MV-4-11 (cell line): ENCODE measurements at regions not wholly inside any gene's neighbourhood (a gene's known extent, or its start where the extent isn't known, plus 50 kb on each side); places are given as distances from the start of the nearest gene placed in this dataset.

Source experiments
- DNase-seq: peaks from one replicate; lab custom pipeline; 2025; lab: John Stamatoyannopoulos, UW

- DNase-seq, result peak; percentile 73
Measured at GRCh38 chr10:47166808-47167581, 133.0 kb upstream of the GDF10 start.

GRCh38 chr10:47167591-47167990 is 132.4 kb upstream of the GDF10 start:
- DNase-seq, result no peak

DNA sequence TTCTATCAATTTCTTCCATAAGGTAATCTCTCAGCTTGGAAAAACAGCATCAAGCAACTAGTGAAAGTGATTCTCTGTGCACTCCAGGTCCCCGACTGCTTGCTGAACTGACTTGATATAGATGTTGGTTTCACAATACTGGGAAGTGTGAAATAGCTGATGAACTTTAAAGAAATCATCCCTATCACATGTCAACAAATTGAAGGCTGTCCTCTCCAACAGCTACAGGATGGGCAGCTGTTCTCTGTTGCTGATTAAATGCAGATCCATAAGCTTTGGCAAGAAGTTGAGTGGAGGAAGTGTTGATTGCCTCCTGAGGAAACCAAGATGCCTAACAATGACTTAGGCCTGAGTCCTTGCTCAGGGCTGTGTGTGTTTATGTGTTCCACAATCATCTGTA is 130.4 kb upstream of the GDF10 start:
- DNase-seq, result peak; percentile 71

DNA sequence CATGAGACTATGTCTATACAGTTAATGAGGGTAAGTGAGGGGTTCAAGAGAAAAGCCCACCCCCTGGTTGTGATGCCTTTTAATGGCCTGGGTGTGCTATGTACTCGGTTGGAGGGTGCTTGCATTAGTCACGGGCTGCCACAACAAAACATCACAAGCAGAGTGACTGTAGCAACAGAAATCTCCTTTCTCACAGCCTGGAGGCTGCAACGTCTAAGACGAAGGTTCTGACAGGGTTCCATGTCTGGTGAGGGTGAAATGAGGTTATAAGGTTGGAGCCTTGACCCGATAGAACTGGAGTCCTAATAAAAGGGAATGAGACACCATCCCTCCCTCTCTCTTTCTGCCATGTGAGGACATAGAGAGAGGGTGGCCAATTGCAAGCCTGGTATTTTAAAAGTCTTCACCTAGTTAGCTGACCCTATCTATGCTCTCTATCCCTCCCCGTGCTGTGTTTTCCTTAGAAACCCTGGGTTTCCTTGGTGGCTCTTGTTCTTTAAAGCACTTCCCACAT is 126.0 kb upstream of the GDF10 start:
- DNase-seq, result no peak

DNA sequence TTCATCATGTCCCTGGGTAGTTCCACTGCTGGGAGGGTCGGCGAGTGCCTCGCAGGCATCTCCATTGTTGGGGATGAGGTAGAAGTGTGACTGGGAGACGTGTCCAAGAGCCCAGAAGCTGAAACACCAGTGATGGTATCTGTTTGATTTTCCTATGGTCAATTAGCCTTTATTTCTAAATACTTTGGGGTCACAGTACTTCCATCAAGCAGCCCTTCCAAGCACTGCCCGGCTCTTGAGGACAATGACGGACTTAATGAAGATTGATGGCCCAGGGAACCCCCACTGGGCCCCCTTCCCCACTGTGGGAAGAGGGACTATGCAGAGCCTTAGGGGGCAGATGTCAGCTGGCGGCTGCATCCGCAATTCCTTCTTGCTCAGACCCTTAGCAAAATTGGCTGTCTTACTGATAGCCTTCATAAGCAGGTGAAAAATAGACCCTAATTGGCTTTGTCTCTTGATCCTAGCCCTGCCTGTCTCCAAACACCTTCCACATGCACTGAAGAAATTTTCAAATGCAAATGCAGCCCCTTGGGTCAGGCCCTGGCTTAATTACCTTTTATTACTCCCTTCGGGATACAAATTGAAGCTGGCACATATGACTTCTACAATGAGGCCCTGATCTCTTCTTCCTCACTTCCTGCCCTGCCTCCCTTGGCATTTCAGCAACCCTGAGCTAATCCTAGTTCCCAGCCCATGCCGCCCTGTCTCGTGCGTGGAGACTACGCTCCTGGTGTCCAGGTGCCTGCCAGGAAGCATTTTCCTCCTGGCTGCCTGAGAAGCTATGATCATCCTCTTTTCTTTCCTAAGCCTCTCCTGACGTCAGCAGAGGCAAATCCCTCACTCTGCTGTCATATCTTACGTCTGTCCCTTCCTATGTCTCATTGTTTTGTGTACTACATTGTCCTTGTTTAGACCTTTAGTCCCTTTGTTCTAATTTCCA is 124.5 kb upstream of the GDF10 start:
- DNase-seq, result no peak

- no peak for DNase-seq
Measured at GRCh38 chr10:47176206-47176902, 123.6 kb upstream of the GDF10 start.

GRCh38 chr10:47176903-47177868 is 122.8 kb upstream of the GDF10 start:
- DNase-seq, result no peak

DNA sequence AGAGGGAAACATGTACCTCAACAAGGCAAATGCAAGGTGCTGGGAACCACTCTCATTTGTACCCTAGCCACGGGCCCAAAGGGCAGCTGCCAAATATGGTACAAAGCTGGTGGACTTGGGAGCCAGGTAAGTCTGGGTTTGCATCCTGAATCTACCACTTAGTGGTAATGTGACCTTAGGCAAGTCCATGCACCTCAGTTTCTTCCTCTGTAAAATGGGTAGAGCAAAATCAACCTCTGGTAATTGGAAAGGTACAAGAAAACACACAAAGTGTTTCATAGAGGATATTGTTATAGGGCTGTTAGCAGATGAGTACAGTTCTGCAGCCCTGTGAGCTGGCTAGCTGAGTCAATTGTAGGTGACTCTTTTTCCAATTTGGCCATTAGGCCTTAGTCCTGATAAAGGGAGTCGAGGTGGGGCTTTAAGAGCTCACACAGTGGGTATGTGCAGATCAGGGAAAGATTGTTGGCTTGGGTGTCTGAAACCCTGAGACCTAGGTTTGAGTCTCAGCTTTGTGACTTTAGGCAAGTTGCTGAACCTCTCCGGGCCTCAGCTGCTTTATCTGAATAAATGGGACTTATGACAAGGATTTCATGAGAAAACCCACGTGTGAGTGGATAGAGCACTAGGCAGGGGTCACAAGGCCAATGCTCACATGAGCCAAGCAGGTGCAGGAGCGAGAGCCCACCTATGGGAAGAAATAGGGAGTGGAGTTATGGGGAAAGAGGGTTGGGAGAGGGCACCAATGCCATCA is 121.3 kb upstream of the GDF10 start:
- no peak for DNase-seq

DNA sequence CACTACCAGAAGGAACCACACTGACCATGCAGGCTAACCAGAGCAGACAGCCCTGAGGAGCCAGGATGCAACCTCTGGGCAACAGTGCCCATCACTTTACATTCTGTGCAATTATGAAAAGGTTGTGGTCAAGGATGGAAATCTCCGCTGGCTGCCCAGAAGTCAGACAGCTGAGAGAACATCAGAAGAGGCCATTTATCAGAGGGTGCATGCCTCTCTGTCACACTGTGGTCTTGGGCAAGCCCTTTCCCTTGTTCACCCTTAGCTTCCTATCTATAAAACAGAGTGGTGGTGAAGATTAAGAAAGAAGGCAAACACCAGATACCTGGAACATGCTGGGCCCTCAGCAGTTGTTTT is 120.7 kb upstream of the GDF10 start:
- no peak for DNase-seq

GRCh38 chr10:47181052-47181849 is 118.7 kb upstream of the GDF10 start:
- DNase-seq, result no peak

GRCh38 chr10:47182934-47183703 is 116.9 kb upstream of the GDF10 start:
- DNase-seq, result no peak

- DNase-seq, result no peak
Measured at GRCh38 chr10:47183704-47184041, 116.3 kb upstream of the GDF10 start.

DNA sequence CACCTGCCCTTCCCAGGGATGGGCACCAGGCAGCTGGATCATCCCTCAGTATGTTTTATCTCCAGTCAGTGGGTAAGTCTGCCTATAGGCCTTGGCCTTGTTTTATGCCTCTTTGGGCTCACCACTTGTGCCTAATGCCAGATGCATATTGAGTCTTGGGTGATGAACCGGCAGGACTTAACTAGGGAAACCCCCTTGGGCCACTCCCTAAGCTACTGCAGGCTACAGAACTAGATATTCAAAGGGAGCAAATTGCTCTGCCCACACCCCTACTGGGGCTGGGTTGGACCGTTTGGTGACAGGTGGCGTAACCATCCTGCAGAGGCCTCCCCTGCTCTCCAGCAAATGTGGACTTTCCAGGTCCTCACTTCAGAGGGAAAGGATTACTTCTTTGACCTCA is 115.7 kb upstream of the GDF10 start:
- no peak for DNase-seq

DNA sequence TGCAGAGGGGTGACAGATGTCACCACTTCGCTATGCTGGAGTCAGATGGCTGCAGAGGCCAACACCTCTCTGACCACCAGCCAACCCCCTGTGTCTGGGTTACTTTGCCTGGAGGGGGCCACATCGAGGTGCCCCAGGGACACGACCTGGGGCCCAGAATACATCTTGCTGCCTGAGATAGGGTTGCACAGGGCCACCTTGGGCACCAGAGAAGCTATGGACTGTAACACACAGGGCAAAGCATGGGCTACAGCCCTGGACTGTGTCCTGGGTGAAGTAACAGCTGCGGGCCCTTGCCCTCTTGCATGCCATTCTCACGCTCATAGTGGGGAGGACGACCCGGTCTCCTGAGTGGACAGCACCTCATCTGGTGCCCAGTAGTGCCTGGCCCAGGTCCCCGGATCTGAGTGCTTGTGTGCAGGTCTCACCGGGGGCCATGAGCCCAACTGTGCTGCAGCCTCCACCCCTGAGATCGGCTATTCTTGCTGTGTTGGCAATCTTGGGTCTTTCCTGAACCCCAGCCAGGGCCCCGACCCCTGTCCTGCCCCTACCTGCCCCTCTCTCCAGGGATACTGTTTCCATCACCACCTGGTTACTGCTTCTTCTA is 115.2 kb upstream of the GDF10 start:
- no peak for DNase-seq

GRCh38 chr10:47186941-47187340 is 113.1 kb upstream of the GDF10 start:
- no peak for DNase-seq

DNA sequence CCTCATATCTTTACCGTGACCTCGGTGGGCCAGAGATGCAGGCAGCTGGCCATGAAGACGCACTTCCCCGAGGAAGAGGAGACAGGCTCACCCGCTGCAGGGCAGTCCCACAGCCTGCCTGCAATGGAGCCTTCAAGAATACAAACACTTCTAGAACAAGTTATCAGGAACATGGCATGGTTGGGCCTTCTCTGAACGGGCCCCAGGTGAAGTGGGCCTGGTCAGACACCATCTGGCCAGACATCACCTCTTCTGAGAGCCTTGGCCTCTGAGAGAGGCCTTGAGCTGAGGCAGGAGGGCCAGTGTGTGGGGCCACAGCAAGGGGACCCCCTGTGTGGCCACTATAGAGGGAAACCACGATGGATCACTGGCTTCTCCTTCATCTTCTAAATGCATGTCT is 112.4 kb upstream of the GDF10 start:
- no peak for DNase-seq

DNA sequence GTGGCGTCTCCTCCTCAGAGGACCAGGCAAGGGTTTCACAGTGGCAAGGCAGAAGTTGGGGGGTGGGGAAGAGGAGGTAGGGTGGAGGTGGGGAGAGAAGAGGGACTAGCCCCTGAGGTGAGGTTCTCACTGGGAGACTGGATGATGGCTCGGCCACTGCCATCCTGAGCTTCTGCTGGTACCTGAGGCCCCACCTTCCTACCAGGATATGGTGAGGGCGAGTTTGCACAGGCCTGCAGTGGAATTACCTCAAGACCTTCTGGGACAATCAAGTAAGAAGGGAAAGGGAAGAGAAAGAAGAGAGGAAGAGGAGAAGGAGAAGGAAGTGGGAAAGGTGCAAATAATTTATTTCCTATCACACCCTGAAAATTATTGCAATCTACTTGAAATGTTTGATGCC is 111.8 kb upstream of the GDF10 start:
- no peak for DNase-seq

DNA sequence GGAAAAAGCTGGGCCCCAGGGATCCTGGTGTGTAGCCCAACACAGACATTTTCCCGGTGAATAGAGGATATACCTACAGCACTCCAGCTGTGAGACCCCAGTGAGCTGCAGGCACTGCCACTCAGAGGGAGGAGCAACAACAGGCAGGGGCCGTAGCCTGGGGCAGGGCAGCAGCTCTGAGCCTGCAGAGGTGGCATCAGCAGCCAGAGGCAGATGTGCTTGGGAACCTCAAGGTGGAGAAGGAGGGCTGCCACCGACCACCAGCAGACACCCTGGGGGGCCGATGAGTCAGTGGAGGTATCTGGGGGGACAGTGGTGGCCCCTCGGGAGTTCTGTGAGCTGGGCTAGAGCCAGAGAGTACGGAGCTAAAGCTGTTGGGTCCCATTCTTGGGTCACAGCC is 110.2 kb upstream of the GDF10 start:
- no peak for DNase-seq

GRCh38 chr10:47190301-47190700 is 109.7 kb upstream of the GDF10 start:
- DNase-seq, result no peak
